Aorta (tissue), 5 donors: ENCODE measurements at regions not wholly inside any gene's neighbourhood (a gene's known extent, or its start where the extent isn't known, plus 50 kb on each side); places are given as distances from the start of the nearest gene placed in this dataset.
"Not testable (repeated sequence)": the region's sequence is repeated elsewhere in the genome, so short reads cannot be mapped to it uniquely, and the experiment has no call there.

Experiments
- ATAC-seq: fragments of 200-7000 bp; cut with Tn5 transposase; one replicate; pipeline ENCODE4 v1.9.1; 2022; ENCODE audit warnings: moderate library complexity; ENCODE audit not compliant: low FRiP score
- DNase-seq, 2 donors: peaks; one replicate each; pipeline ENCODE4 v3.0.0-alpha.2; 2020
- H3K27ac ChIP-seq, 2 donors: one replicate each; pipeline ENCODE4 v1.5.1; 2013; ENCODE audit warnings: low read length in 2 of 2, mild to moderate bottlenecking in 2 of 2, moderate library complexity in 2 of 2, control low read depth in 1 of 2, inconsistent platforms in 1 of 2, low read depth in 1 of 2
- H3K27me3 ChIP-seq, 2 donors: one replicate each; pipeline ENCODE4 v1.6.1; 2013; ENCODE audit warnings: control low read depth in 1 of 2, low read length in 1 of 2, mild to moderate bottlenecking in 1 of 2, moderate library complexity in 1 of 2; ENCODE audit not compliant: insufficient read depth in 2 of 2, control insufficient read depth in 1 of 2
- H3K36me3 ChIP-seq, 2 donors: one replicate each; pipeline ENCODE4 v1.6.1; 2013; ENCODE audit warnings: control low read depth in 1 of 2, low read length in 1 of 2, mild to moderate bottlenecking in 1 of 2; ENCODE audit not compliant: insufficient read depth in 2 of 2, control insufficient read depth in 1 of 2
- H3K4me1 ChIP-seq, 2 donors: one replicate each; pipeline ENCODE4 v1.6.1; 2013; ENCODE audit warnings: low read length in 2 of 2, control low read depth in 1 of 2, mild to moderate bottlenecking in 1 of 2, moderate library complexity in 1 of 2; ENCODE audit not compliant: insufficient read depth in 2 of 2, control insufficient read depth in 1 of 2
- H3K4me3 ChIP-seq, 2 donors: one replicate each; pipeline ENCODE4 v1.5.1; 2013; ENCODE audit warnings: low read length in 2 of 2, control low read depth in 1 of 2, mild to moderate bottlenecking in 1 of 2
- H3K9me3 ChIP-seq: one replicate; pipeline ENCODE4 v1.6.1; 2013; ENCODE audit warnings: mild to moderate bottlenecking, low read length; ENCODE audit not compliant: control insufficient read depth
- WGBS, 2 donors: extraction: QIAGEN DNeasy Blood & Tissue Kit; methylation state at CpG; one replicate each; pipeline ENCODE4 v1.1.7; 2013; 5-methylcytosine and 5-hydroxymethylcytosine counted together
- intact Hi-C, 2 donors: fragments of 100-400 bp; cut with DNase I; formaldehyde crosslinking; loops; one replicate each; pipeline versions ENCODE4 v1.14.2 to v1.15.0; 2022
- donor health status: healthy with polysubstance abuse.
- donor health status: Bipolar disorder and iron deficiency.
- donor health status: DM: no; HTN: no; CAD: no.
- donor health status: DM: no; HTN: no; CAD: no.
- donor health status: DM: yes; HTN: yes; CAD: no.

DNA sequence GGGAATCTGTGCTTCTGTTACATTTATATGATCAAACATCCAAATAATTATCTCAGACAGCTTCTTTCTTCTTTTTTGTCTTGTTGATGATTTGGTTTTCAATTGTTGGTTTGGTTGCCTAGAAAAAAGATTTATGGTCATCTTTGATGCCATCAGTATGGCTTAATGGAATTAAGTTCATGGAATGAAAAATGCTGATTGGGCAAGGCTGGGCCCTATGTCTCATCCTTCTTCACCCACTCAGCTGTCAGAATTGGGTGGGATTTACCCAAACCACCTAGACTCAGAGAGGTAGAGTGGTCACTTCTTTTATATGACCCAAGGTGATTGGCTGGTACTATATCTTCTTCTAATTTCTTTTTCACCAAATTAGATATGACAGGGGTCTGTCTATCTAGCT, 258.3 kb downstream of the DOK5 start:
- H3K4me1 ChIP-seq = no peaks in the 10 kb centered on the region
- H3K36me3 ChIP-seq = no peaks in the 10 kb centered on the region
- ATAC-seq (no peak), DNase-seq (no peak)
- intact Hi-C loops = no loop called here
- no peak overlapping the region for H3K27ac ChIP-seq
- no peaks in the 10 kb centered on the region for H3K27me3 ChIP-seq
- no peak overlapping the region for H3K4me3 ChIP-seq
- no peaks in the 10 kb centered on the region for H3K9me3 ChIP-seq

- Histone ChIP-seq H3K36me3 (no peaks in the 10 kb centered on the region), H3K9me3 (no peaks in the 10 kb centered on the region), H3K4me3 (no peak overlapping the region), H3K27me3 (no peaks in the 10 kb centered on the region), H3K4me1 (no peaks in the 10 kb centered on the region), H3K27ac (no peak overlapping the region)
- DNase-seq (no peak), ATAC-seq (no peak)
- intact Hi-C loops = no loop called here
- 79 to 81% methylated on average over 4 of the region's 4 CpGs for WGBS, 2 donors
These were observed 252.1 kb downstream of the DOK5 start for GRCh38 chr20:54727490-54727889.

- H3K4me1 ChIP-seq = no peaks in the 10 kb centered on the region
- no peaks in the 10 kb centered on the region for H3K36me3 ChIP-seq
- H3K27me3 ChIP-seq = no peaks in the 10 kb centered on the region
- DNase-seq (no peak), ATAC-seq (no peak)
- H3K9me3 ChIP-seq = no peaks in the 10 kb centered on the region
- 66 to 71% methylated on average over 6 of the region's 6 CpGs for WGBS, 2 donors
- H3K4me3 ChIP-seq = no peak overlapping the region
- H3K27ac ChIP-seq = no peak overlapping the region
- intact Hi-C loops = no loop called here
These were observed 251.4 kb downstream of the DOK5 start for GRCh38 chr20:54726687-54727300.

GRCh38 chr20:54725266-54725665, 249.9 kb downstream of the DOK5 start:
- DNase-seq, ATAC-seq, intact Hi-C loops, H3K9me3 ChIP-seq, H3K4me3 ChIP-seq, H3K4me1 ChIP-seq, H3K27me3 ChIP-seq, H3K36me3 ChIP-seq, H3K27ac ChIP-seq: not testable (repeated sequence)
- 69 to 83% methylated on average over 2 of the region's 2 CpGs for WGBS, 2 donors

DNA sequence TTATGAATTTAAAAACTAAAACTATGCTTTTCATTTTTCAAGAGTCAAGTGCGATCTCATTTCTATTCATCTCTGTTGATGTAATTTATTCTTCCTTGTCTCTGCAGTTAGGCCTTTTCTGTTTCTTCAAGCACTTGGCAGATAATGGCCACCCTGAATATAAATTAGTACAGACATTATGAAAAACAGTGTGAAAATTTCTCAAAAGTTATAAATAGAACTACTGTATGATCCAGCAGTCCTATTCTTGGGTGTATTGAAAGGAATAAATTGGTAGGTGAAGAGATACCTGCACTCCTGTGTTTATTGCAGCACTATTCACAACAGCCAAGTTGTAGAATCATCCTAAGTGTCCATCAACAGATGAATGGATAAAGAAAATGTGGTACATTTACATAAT, 248.3 kb downstream of the DOK5 start:
- WGBS, 2 donors = 92 to 98% methylated on average over 1 of the region's 1 CpG
- H3K4me3 ChIP-seq = no peak overlapping the region
- intact Hi-C loops = no loop called here
- ATAC-seq (no peak), DNase-seq (no peak)
- no peak overlapping the region for H3K27ac ChIP-seq
- H3K9me3 ChIP-seq = no peaks in the 10 kb centered on the region
- H3K4me1 ChIP-seq = no peaks in the 10 kb centered on the region
- H3K36me3 ChIP-seq = no peaks in the 10 kb centered on the region
- no peaks in the 10 kb centered on the region for H3K27me3 ChIP-seq

DNA sequence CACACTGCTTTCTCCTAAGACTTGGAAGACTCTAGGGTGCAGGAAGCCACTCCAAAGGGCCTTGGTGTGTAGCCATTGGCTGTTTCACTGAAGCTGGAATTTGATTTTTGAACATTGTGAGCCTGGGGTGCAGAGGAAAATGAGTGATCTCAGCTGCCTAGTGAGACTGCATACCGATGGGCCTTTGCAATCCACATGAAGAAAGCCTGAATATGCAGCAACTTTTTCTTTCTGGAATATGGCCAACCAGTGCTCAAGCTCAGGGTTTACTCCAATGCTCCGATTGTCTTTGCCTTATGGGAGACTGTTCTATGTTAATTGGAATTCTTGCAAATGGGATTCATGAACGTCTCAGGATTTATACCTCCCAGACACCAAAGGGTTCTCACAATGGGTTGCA, 242.6 kb downstream of the DOK5 start:
- ATAC-seq = no peak
- Histone ChIP-seq H3K36me3 (no peaks in the 10 kb centered on the region), H3K9me3 (no peaks in the 10 kb centered on the region), H3K27ac (no peak overlapping the region), H3K27me3 (no peaks in the 10 kb centered on the region), H3K4me1 (no peaks in the 10 kb centered on the region), H3K4me3 (no peak overlapping the region)
- 47 to 59% methylated on average over 3 of the region's 3 CpGs for WGBS, 2 donors
- intact Hi-C loops = no loop called here
- no peak for DNase-seq

DNA sequence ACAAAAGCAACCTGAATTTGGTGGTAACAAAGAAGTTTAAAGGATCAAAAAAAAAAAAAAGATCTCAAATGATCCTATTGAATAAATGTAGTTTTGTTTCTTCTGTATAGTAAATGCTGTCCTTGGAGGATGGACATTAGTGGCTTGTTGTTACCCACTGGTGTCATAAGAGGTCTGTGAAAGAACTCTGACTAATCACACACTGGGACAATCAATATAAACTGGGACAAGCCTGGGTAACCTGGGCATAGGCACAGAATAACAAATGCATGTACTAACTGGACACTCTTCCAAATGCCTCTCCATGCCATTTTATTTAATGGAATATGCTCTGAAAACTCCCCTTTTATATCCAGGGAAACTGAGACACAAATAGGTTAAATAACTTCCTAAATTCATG, 241.4 kb downstream of the DOK5 start:
- H3K36me3 ChIP-seq = no peaks in the 10 kb centered on the region
- no peaks in the 10 kb centered on the region for H3K9me3 ChIP-seq
- no peaks in the 10 kb centered on the region for H3K27me3 ChIP-seq
- intact Hi-C loops = no loop called here
- no peaks in the 10 kb centered on the region for H3K4me1 ChIP-seq
- H3K4me3 ChIP-seq = no peak overlapping the region
- no peak overlapping the region for H3K27ac ChIP-seq
- DNase-seq = no peak
- no peak for ATAC-seq

- no peaks in the 10 kb centered on the region for H3K9me3 ChIP-seq
- H3K36me3 ChIP-seq = no peaks in the 10 kb centered on the region
- no peaks in the 10 kb centered on the region for H3K27me3 ChIP-seq
- no peak overlapping the region for H3K4me3 ChIP-seq
- DNase-seq = no peak
- no peak for ATAC-seq
- H3K27ac ChIP-seq = no peak overlapping the region
- WGBS, 2 donors = 59 to 63% methylated on average over 5 of the region's 5 CpGs
- intact Hi-C loops = no loop called here
- no peaks in the 10 kb centered on the region for H3K4me1 ChIP-seq
These were observed 240.9 kb downstream of the DOK5 start for GRCh38 chr20:54716174-54716747.

DNA sequence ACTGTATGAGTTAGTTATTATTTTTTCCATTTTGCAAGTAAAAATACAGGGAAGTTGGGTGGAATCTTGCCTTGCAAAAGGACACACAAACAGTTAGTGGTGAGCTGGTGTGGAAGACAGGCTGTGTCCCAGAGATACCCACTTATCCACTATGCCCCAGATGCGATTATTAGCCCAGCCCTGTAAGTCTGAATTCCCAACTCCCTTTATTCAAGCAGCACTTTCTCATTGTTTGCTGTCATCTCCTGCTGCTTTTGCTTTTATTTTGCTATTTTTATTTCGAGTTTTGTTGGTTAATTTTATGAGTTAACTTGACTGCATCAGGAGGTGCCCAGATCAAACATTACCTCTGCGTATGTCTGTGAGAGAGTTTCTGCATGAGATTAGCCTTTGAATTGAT, 239.4 kb downstream of the DOK5 start:
- WGBS, 2 donors = 66 to 69% methylated on average over 3 of the region's 3 CpGs
- Histone ChIP-seq H3K9me3 (no peaks in the 10 kb centered on the region), H3K4me1 (no peaks in the 10 kb centered on the region), H3K4me3 (no peak overlapping the region), H3K36me3 (no peaks in the 10 kb centered on the region), H3K27me3 (no peaks in the 10 kb centered on the region), H3K27ac (no peak overlapping the region)
- DNase-seq (no peak), ATAC-seq (no peak)
- intact Hi-C loops = no loop called here
